HEK293T (cell line): ENCODE measurements at regions not wholly inside any gene's neighbourhood (a gene's known extent, or its start where the extent isn't known, plus 50 kb on each side); places are given as distances from the start of the nearest gene placed in this dataset.

ENCODE experiments used
- CTCF ChIA-PET: fragments of 350-600 bp; formaldehyde crosslinking; extraction: SDS; loops from one replicate; lab custom pipeline; 2021; ENCODE audit warnings: antibody characterized with exemption, inconsistent platforms; lab: Yijun Ruan, JAX
- POLR2A ChIA-PET: fragments of 350-600 bp; formaldehyde crosslinking; extraction: SDS; loops from one replicate; lab custom pipeline; 2020; ENCODE audit warnings: antibody characterized with exemption, inconsistent platforms; lab: Yijun Ruan, JAX
- DNase-seq: peaks from one replicate; pipeline ENCODE4 v3.0.0; 2012; ENCODE audit warnings: mixed read lengths; ENCODE audit errors: extremely low spot score
- ARNT ChIP-seq: fragments of 450-650 bp; IDR thresholded peaks from 2 replicates; pipeline ENCODE4 v1.6.1; 2017; ENCODE audit warnings: mild to moderate bottlenecking
- BHLHE40 ChIP-seq: fragments of 450-650 bp; IDR thresholded peaks from 2 replicates; pipeline ENCODE4 v1.6.1; 2016; ENCODE audit warnings: mild to moderate bottlenecking, moderate library complexity, borderline replicate concordance
- CTBP1 ChIP-seq: fragments of 450-650 bp; IDR thresholded peaks from 2 replicates; pipeline ENCODE4 v1.6.1; 2016; ENCODE audit warnings: borderline replicate concordance
- ELF4 ChIP-seq: fragments of 450-650 bp; IDR thresholded peaks from 2 replicates; pipeline ENCODE4 v1.6.1; 2017; ENCODE audit warnings: antibody characterized with exemption
- FOXA1 ChIP-seq: fragments of 450-650 bp; IDR thresholded peaks from 2 replicates; pipeline ENCODE4 v1.6.1; 2016; ENCODE audit warnings: mild to moderate bottlenecking
- FOXK2 ChIP-seq: fragments of 450-650 bp; IDR thresholded peaks from 2 replicates; pipeline ENCODE4 v1.6.1; 2016; ENCODE audit warnings: mild to moderate bottlenecking
- FOXM1 ChIP-seq: fragments of 450-650 bp; IDR thresholded peaks from 2 replicates; pipeline ENCODE4 v1.6.1; 2017; ENCODE audit warnings: mild to moderate bottlenecking, borderline replicate concordance
- HDGF ChIP-seq: fragments of 450-650 bp; IDR thresholded peaks from 2 replicates; pipeline ENCODE4 v1.6.1; 2017; ENCODE audit warnings: antibody characterized with exemption, borderline replicate concordance
- L3MBTL2 ChIP-seq: fragments of 450-650 bp; conservative IDR thresholded peaks from 2 replicates; pipeline ENCODE4 v1.6.1; 2016; ENCODE audit warnings: mild to moderate bottlenecking
- LEF1 ChIP-seq: fragments of 450-650 bp; IDR thresholded peaks from 2 replicates; pipeline ENCODE4 v1.6.1; 2017; ENCODE audit warnings: mild to moderate bottlenecking, borderline replicate concordance
- NFRKB ChIP-seq: fragments of 450-650 bp; IDR thresholded peaks from 2 replicates; pipeline ENCODE4 v1.6.1; 2016; ENCODE audit warnings: mild to moderate bottlenecking, moderate library complexity
- SP1 ChIP-seq: fragments of 450-650 bp; IDR thresholded peaks from 2 replicates; pipeline ENCODE4 v1.6.1; 2017
- SUZ12 ChIP-seq: fragments of 450-650 bp; IDR thresholded peaks from 2 replicates; pipeline ENCODE4 v1.6.1; 2016; ENCODE audit warnings: mild to moderate bottlenecking
- TARDBP ChIP-seq: fragments of 450-650 bp; IDR thresholded peaks from 2 replicates; pipeline ENCODE4 v1.6.1; 2016
- ZNF384 ChIP-seq: fragments of 450-650 bp; IDR thresholded peaks from 2 replicates; pipeline ENCODE4 v1.6.1; 2016
- TF ChIP-seq, protein P1 (sequence below): fragments of 450-650 bp; IDR thresholded peaks from 2 replicates; pipeline ENCODE4 v1.6.1; 2016

DNA sequence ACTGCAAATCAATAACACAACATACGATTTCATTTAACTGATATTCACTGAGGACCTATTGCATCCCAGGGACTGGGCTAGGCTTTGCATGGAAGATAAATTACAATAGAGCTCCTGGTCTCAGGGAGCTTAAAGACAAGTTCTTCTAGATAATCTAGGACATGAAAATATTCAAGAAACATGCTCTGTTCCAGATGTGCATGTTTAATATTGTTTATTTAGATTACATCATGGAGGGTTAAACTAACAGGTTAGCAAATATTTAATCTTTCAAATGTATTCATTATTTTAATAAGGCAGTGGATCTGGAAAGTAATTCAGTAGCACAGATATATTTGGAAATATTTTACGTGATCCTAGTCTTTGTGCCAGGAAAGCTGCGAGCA lies 2430.3 kb downstream of the PCDH7 start:
- CTCF ChIA-PET: no interaction called here
- POLR2A ChIA-PET: no interaction called here
- no peak for DNase-seq
- no peak for TF ChIP-seq LEF1
- TF ChIP-seq FOXA1: no peak
- TF ChIP-seq HDGF: no peak
- TF ChIP-seq FOXK2: no peak
- no peak for TF ChIP-seq NFRKB
- TF ChIP-seq FOXM1: no peak
- no peak for TF ChIP-seq BHLHE40
- no peak for TF ChIP-seq L3MBTL2
- TF ChIP-seq ZNF384: no peak
- no peak for TF ChIP-seq CTBP1
- no peak for TF ChIP-seq TARDBP
- TF ChIP-seq, protein P1, sequence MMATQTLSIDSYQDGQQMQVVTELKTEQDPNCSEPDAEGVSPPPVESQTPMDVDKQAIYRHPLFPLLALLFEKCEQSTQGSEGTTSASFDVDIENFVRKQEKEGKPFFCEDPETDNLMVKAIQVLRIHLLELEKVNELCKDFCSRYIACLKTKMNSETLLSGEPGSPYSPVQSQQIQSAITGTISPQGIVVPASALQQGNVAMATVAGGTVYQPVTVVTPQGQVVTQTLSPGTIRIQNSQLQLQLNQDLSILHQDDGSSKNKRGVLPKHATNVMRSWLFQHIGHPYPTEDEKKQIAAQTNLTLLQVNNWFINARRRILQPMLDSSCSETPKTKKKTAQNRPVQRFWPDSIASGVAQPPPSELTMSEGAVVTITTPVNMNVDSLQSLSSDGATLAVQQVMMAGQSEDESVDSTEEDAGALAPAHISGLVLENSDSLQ: no peak
- no peak for TF ChIP-seq ELF4
- no peak for TF ChIP-seq SP1
- TF ChIP-seq ARNT: no peak
- TF ChIP-seq SUZ12: no peak

DNA sequence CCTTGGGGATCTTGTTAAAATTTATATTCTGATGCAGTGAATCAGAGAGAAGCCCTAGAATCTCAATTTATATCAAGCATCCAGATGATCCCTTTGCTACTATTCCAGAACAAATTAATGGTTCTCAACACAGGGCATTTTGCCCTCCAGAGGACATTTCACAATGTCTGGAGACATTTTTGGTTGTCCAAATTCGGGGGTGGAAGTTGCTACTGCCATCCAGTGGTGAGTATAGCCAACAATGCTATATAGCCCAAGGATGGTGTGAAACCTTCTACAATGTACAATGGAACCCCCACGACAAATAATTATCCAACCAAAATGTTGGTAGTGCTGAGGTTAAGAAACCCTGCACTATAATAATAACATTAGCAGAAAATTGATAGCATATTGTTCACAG lies 2440.0 kb downstream of the PCDH7 start:
- CTCF ChIA-PET: no interaction called here
- TF ChIP-seq TARDBP (no peak), SP1 (no peak), FOXM1 (no peak), ARNT (no peak), HDGF (no peak)
- DNase-seq: peak; percentile 3
- POLR2A ChIA-PET: no interaction called here

DNA sequence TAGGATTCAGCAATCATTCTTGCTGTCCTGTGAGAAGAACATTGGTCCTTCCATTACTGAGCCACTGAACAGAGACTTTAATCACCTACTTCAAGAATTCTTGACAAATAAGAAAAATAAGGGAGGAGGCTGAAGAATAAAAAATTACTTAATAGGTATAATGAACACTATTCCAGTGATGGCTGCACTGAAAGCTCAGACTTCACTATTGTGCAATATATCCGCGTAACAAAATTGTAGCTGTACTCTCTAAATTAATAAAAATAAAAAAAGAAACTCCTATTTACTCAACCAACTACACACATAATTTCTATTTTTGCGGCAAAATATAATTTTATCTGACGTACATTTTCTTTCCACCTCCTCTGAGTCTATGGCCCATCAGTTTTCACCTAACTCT lies 2441.0 kb downstream of the PCDH7 start:
- CTCF ChIA-PET: no interaction called here
- TF ChIP-seq ELF4: no peak
- no peak for TF ChIP-seq SP1
- TF ChIP-seq BHLHE40: no peak
- no peak for TF ChIP-seq ZNF384
- TF ChIP-seq, protein P1: no peak
- TF ChIP-seq FOXK2: no peak
- TF ChIP-seq CTBP1: no peak
- no peak for TF ChIP-seq LEF1
- TF ChIP-seq HDGF: no peak
- POLR2A ChIA-PET: no interaction called here
- DNase-seq: no peak

DNA sequence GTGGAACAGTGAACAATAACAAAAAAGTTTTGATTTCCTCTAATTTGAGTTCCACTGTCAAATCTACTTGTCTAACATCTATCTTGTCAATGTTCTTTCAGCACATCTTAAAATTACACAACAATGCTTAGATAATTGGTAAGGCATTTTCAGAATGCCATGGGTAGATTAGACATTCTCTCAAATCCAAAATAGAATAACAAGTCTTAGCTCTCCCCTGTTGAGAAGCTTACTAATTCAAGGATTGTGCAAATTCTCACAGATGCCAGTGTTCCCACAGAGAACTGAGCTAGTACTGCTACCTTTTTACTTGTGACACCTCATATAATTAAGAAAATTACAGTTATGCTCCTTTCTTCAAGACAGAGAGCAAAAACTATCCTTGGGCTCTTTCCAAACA lies 2442.0 kb downstream of the PCDH7 start:
- POLR2A ChIA-PET: no interaction called here
- CTCF ChIA-PET: no interaction called here
- DNase-seq: no peak
- TF ChIP-seq HDGF (no peak), FOXM1 (no peak), SUZ12 (no peak), SP1 (no peak), CTBP1 (no peak)

DNA sequence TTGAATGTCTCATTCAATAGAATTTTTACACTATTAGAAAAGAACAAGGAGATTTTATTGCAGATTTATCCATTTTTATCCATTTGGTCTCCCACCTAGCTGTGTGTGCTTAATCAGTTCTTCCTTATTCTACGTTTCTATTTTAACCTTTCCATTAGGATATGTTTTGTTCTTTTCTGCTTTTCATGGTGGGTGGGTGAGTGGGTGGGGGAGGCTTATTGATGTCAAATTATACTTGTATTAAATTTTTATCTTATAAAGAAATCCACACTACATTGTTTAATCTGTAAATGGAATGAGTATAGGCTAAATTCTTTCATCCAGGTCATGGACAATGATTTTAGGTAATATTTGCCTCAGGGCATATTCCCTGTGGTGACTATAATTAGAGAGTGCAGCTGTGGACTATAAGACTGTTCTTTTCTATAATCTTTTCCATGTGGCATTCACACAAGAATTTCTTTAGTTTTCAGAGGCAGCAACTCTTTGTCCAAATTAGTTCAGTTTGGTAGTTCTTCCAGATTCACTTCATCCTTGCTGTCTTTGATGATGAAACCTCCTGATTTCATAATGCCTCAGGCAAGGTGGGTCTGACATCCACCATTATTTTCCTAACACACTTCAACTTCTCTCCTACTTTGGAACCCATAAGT lies 2451.8 kb downstream of the PCDH7 start:
- DNase-seq: no peak
- CTCF ChIA-PET: no interaction called here

DNA sequence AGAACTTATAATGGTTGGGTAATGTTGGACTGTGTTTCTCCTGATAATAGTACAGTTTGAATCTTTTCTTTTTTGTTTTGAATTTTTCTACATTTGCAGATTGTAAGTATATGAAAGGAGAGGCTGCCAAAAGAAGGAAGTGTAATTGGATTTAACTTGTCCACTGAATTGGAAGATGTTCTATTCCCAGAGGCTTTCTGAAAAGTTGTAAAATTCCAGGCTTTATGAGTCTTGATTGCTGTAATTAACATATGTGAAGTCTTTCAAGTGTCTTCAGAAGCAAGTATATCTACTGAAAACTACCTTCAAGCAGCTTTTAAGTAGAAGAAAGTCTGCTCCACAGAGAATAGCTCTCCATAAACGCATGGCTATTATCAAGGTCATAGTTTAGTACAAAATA lies 2456.4 kb downstream of the PCDH7 start:
- TF ChIP-seq ELF4 (no peak), FOXM1 (no peak), LEF1 (no peak), SUZ12 (no peak)
- TF ChIP-seq, protein P1: no peak
- no peak for DNase-seq
- POLR2A ChIA-PET: no interaction called here
- CTCF ChIA-PET: no interaction called here

More for the DNA sequence above, 2451.8 kb downstream of the PCDH7 start:
- POLR2A ChIA-PET: no interaction called here
- TF ChIP-seq NFRKB (no peak), FOXM1 (no peak), ZNF384 (no peak), FOXA1 (no peak), CTBP1 (no peak), BHLHE40 (no peak), ELF4 (no peak), SUZ12 (no peak), HDGF (no peak), ARNT (no peak), SP1 (no peak), LEF1 (no peak), L3MBTL2 (no peak)
